Vagina (tissue), 2 donors: ENCODE measurements at regions not wholly inside any gene's neighbourhood (a gene's known extent, or its start where the extent isn't known, plus 50 kb on each side); places are given as distances from the start of the nearest gene placed in this dataset. TPM values are rescaled to one million over a fixed set of nuclear protein-coding genes. Genes with fewer than 3 reads are reported as not detected.

Experiments
- DNase-seq, 2 donors: peaks; one replicate each; pipeline ENCODE4 v3.0.0-alpha.2; 2017; ENCODE audit errors: extremely low spot score in 2 of 2
- H3K27ac ChIP-seq: fragments of 200-600 bp; sonication (generic); one replicate; pipeline ENCODE4 v1.5.1; 2019
- H3K27me3 ChIP-seq: fragments of 200-600 bp; sonication (generic); one replicate; pipeline ENCODE4 v1.5.1; 2019
- H3K36me3 ChIP-seq, 2 donors: fragments of 200-600 bp; sonication (generic); one replicate each; pipeline ENCODE4 v1.5.1; 2017 to 2019
- H3K4me1 ChIP-seq: fragments of 200-600 bp; sonication (generic); one replicate; pipeline ENCODE4 v1.5.1; 2019
- H3K4me3 ChIP-seq, 2 donors: fragments of 200-600 bp; sonication (generic); 1 replicate in 1 of 2; 2 replicates in 1 of 2; pipeline ENCODE4 v1.5.1; 2016 to 2019
- H3K9me3 ChIP-seq: fragments of 200-600 bp; sonication (generic); one replicate; pipeline ENCODE4 v1.5.1; 2019
- CTCF ChIP-seq, 3 experiments: fragments of 450-650 bp in 2 of 3; fragments of 200-600 bp in 1 of 3; sonication (generic) in 1 of 3; IDR thresholded peaks; one replicate each; pipeline ENCODE4 v1.5.1; 2017 to 2019; ENCODE audit warnings: antibody characterized with exemption in 3 of 3, mild to moderate bottlenecking in 2 of 3, moderate library complexity in 2 of 3
- POLR2A ChIP-seq, 2 donors: fragments of 450-650 bp; IDR thresholded peaks; one replicate each; pipeline ENCODE4 v1.6.1; 2017; ENCODE audit warnings: antibody characterized with exemption in 2 of 2, mild to moderate bottlenecking in 2 of 2, moderate library complexity in 2 of 2
- POLR2AphosphoS5 ChIP-seq, 2 donors: sonication (generic); formaldehyde crosslinking; IDR thresholded peaks; one replicate each; pipeline ENCODE4 v1.9.0; 2017; ENCODE audit warnings: antibody characterized with exemption in 2 of 2, mild to moderate bottlenecking in 2 of 2, low read depth in 1 of 2; ENCODE audit not compliant: insufficient read depth in 1 of 2
- intact Hi-C: fragments of 100-400 bp; cut with DNase I; formaldehyde crosslinking; loops from one replicate; pipeline ENCODE4 v1.15.1; 2023
- small RNA-seq: library from RNA; depleted of rRNA; stranded (forward); fragments of <200 nt; gene quantifications from one replicate; pipeline ENCODE3, GENCODE V24; 2016

GRCh38 chr4:44100456-44100855 lies 348.2 kb downstream of the KCTD8 start:
- no peaks in the 10 kb centered on the region for H3K36me3 ChIP-seq
- H3K4me1 ChIP-seq: no peaks in the 10 kb centered on the region
- TF ChIP-seq POLR2AphosphoS5 (IDR thresholded peaks at IDR 0.05; ENCODE audit: insufficient read depth in 1 of 2, low read depth in 1 of 2) (no peak), POLR2A (IDR thresholded peaks at IDR 0.05) (no peak), CTCF (IDR thresholded peaks at IDR 0.05) (no peak)
- no peak for DNase-seq
- intact Hi-C loops: no loop called here
- no peaks in the 10 kb centered on the region for H3K9me3 ChIP-seq
- no peak overlapping the region for H3K27ac ChIP-seq
- no peak overlapping the region for H3K4me3 ChIP-seq
- no peaks in the 10 kb centered on the region for H3K27me3 ChIP-seq

- intact Hi-C loops: no loop called here
- H3K27ac ChIP-seq: no peak overlapping the region
- no peaks in the 10 kb centered on the region for H3K36me3 ChIP-seq
- no peaks in the 10 kb centered on the region for H3K9me3 ChIP-seq
- H3K4me1 ChIP-seq: no peaks in the 10 kb centered on the region
- no peaks in the 10 kb centered on the region for H3K27me3 ChIP-seq
- no peak overlapping the region for H3K4me3 ChIP-seq
- DNase-seq: no peak
- TF ChIP-seq POLR2A (IDR thresholded peaks at IDR 0.05): no peak
- TF ChIP-seq POLR2AphosphoS5 (IDR thresholded peaks at IDR 0.05; ENCODE audit: insufficient read depth in 1 of 2, low read depth in 1 of 2): no peak
- TF ChIP-seq CTCF (IDR thresholded peaks at IDR 0.05): no peak
Measured at GRCh38 chr4:44118971-44119680, 329.5 kb downstream of the KCTD8 start.

GRCh38 chr4:44120646-44121045 lies 328.0 kb downstream of the KCTD8 start:
- Histone ChIP-seq H3K4me1 (no peaks in the 10 kb centered on the region), H3K4me3 (no peak overlapping the region), H3K27ac (no peak overlapping the region), H3K9me3 (no peaks in the 10 kb centered on the region), H3K36me3 (no peaks in the 10 kb centered on the region), H3K27me3 (no peaks in the 10 kb centered on the region)
- TF ChIP-seq POLR2AphosphoS5 (IDR thresholded peaks at IDR 0.05; ENCODE audit: insufficient read depth in 1 of 2, low read depth in 1 of 2) (no peak), POLR2A (IDR thresholded peaks at IDR 0.05) (no peak), CTCF (IDR thresholded peaks at IDR 0.05) (no peak)
- DNase-seq: no peak
- intact Hi-C loops: no loop called here

- no peaks in the 10 kb centered on the region for H3K36me3 ChIP-seq
- no peak for DNase-seq
- no peak overlapping the region for H3K27ac ChIP-seq
- TF ChIP-seq POLR2AphosphoS5 (IDR thresholded peaks at IDR 0.05; ENCODE audit: insufficient read depth in 1 of 2, low read depth in 1 of 2) (no peak), POLR2A (IDR thresholded peaks at IDR 0.05) (no peak), CTCF (IDR thresholded peaks at IDR 0.05) (no peak)
- H3K9me3 ChIP-seq: no peaks in the 10 kb centered on the region
- intact Hi-C loops: no loop called here
- H3K4me3 ChIP-seq: no peak overlapping the region
- H3K27me3 ChIP-seq: no peaks in the 10 kb centered on the region
- H3K4me1 ChIP-seq: no peaks in the 10 kb centered on the region
Measured at GRCh38 chr4:44121210-44121609, 327.4 kb downstream of the KCTD8 start.

Small RNA genes lying in the stretch of these regions (small RNA-seq; reads per million reads assigned to genes)
- gene AC098590.2 (not detected), gene RN7SL193P (not detected)
